HG03521 (cell line): ENCODE measurements at regions not wholly inside any gene's neighbourhood (a gene's known extent, or its start where the extent isn't known, plus 50 kb on each side); places are given as distances from the start of the nearest gene placed in this dataset.
"Not testable (repeated sequence)": the region's sequence is repeated elsewhere in the genome, so short reads cannot be mapped to it uniquely, and the experiment has no call there.

Experiments
- ATAC-seq: cut with Tn5 transposase; IDR thresholded peaks from one replicate; pipeline ENCODE4 v1.9.1; 2021; ENCODE audit warnings: mild to moderate bottlenecking, moderate library complexity; ENCODE audit not compliant: unreplicated experiment

DNA sequence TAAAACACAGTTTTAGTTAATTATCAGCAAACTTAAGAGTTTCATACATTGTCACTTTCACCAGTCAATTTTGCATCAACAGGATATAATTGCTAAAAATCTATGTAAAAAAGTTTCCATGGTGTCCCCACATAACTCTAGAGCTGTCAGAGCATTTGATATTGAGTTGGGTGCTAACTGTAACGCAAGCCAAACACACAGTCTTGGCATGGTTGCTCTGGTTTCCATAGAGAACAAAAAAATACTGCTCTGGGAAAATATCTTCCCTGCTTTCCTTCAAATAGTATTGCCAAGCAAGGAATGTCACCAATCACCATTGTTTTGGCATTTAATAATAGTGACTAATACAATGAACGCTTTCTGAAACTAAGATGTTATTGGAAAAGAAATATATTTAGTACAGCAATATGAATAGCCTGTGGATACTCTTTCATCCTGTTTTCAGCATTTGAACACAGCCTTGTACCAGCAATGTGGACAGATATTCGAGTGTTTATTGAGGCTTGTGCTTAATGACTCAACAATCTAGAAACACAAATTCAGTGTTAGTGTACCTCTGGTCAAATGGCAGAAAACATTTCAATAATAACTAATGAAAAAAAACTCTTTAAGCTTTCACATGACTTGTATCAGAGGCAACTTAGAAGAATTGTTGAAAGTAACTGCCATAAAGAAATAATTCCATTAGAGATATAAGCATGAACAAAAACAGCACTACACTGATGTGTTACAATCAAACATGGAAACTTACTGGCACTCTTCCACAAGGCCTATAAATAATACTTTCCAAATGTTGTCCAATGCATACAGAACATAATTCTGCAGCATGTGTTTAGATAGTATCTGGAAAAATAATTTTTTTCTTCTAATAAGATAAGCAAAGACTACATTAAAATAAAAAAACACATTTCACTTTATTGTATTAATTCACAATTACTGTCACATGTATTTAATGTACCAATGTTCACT lies 1469.5 kb upstream of the CELF2 start:
- no peak for ATAC-seq

DNA sequence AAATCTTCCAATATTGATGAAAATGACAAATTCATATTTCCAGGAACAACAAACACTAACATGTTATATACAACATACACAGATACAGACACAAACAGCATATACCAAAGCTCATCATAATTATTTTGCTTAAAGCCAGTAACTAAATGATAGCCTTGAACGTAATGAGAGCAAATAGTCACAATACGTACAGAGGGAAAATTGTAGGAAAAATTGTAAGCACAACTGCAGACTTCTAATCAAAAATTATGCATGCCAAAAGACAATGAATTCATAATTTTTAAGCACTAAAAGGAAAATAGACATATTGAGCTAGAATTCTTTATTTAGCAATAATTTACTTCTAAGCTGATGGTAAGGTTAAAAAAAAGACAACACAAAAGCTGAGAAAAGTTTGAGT lies 1466.9 kb upstream of the CELF2 start:
- ATAC-seq = no peak

DNA sequence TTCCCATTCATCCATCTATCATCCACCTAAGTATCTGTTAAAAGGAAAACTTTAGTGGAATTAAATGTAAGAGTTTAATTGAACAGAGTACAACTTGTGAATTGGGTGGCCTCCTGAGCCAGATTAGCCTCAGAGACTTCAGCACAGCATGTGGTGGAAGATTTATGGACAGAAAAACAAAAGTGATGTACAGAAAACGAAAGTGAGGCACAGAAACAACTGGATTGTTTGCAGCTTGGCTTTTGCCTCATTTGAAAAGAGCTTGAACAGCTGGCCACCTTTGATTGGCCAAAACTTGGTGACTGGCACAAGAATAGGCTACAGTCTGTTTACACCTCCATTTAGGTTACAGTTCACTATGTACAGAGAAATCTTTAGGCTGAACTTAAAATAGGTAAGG lies 1463.4 kb upstream of the CELF2 start:
- no peak for ATAC-seq

DNA sequence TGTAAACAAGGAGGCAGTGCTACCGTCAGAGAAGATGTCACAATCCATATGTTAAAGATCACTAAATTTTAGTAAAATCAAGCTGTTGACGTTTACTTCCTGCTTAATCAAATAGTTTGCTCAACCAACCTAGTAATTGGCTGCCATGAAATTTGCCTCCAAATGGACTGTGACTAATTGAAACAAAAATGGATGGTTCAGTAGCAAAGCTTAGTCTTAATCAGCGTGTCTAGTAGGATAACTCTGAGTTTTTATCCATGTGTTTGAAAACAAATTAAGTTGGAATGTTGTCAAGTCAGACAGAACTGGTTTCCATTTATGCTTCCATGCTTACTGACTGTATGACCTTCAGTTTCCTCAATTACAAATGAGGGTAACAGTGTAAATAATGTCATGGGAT lies 1456.7 kb upstream of the CELF2 start:
- no peak for ATAC-seq

DNA sequence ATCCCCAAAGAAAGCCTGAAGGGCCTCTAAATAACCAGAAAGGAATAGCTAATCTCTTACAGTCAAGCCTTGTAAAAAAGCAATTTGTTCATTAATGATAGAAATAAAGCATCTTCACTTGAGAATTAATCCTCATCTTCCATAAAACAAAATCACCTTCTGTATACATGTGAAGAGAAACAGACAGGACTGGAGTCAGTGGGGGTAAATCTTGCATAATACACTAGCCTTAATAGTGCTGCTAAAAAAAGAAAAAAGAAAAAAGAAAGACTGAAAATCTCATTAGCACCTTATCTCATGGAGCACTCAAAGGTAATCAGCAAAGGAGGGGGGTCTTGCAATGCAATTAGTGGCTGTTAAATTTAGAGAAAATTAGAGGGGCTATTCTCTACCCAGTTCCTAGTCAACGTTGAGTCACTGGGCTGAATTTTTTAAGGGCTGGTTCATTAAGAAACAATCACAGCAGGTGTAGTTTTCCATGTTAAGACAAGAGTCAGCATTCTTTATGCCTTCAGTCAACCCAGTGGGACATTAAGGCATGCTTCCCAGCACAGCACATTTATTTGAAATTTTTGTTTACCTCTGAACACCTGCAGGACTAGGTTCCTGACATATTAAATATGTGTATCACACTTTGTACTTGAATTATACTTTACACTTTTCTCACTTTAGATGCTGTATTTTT lies 1455.7 kb upstream of the CELF2 start:
- ATAC-seq = no peak

DNA sequence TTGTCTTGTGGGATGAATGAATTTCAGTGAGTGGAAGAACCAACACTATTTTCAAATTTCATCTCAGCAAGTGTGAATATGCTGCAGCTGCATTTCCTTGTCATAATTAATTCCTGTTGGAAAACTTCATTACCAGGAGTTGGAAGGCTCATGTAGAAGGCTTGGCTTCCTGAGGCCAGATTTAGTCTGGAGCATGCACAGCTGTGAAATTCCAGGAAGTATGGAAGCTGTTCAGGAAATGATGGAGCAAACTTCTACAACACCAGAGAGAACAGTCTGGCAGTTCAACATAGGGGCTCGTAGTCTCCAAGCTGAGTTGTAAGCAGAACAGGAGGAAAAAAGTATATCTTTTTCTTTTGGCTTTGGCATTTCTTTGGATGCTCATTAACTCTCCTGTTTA lies 1439.9 kb upstream of the CELF2 start:
- no peak for ATAC-seq

DNA sequence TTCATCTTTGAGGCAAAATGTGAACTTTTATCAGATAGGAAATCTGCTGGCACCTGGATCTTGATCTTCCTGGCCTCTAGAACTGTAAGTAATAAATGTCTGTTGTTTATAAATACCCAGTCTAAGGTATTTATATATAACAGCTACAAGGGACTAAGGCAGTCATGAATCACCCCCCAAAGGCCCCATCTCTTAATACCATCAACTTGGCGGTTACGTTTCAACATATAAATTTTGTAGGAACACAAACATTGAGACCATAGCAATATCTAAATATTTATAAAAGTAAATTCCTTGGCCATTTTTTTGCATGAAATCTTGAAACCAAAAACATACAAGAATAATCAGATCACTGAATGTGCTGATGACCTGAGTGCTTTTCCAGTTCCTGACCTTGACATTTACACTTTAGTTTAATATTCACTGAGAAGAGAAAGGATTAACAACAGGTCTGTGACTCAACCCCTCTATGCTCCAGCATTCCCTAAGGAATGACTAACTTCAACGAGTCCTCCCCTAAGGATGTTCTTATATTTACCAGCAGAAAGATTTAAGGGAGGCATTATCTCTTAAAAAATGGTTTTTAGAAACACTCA lies 1438.5 kb upstream of the CELF2 start:
- no peak for ATAC-seq

DNA sequence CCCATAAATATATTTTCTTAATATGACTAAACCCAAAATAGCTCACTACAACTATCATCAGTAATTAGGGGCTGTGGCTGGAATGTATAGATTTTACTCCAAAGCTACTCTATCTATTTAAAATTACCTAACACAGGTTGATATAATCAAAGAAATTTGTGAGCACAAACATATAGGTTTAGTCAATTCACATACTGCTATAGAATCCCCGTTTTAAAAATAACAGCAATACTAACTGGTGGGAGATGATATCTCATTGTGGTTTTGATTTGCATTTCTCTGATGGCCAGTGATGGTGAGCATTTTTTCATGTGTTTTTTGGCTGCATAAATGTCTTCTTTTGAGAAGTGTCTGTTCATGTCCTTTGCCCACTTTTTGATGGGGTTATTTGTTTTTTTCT lies 1434.9 kb upstream of the CELF2 start:
- ATAC-seq = not testable (repeated sequence)

DNA sequence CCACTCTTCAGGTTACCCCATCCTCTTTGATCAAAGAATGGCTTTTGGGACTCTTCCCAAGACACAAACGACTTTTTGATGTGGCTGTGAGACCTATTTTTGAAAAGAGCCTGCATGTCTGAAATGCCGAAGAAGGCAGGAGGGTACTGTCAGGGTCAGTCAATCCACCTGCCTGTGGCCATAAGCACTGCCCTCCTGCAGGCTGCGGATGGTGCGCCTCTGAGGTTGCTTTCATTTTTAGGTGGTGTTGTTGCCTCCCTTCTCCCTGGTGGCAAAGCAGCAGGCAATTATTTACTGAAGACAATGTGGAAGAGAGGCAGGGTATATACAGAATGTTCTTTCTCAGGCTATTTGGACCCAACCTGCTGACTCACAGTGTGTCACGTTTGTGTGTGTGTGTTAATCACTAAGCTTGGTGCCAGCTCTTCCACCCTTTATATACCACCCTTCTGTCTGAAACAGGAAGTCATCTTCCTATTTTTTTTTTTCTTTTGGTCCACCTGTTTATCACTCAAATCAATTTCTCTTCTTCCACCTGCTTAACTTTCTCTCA lies 1421.2 kb upstream of the CELF2 start:
- no peak for ATAC-seq

DNA sequence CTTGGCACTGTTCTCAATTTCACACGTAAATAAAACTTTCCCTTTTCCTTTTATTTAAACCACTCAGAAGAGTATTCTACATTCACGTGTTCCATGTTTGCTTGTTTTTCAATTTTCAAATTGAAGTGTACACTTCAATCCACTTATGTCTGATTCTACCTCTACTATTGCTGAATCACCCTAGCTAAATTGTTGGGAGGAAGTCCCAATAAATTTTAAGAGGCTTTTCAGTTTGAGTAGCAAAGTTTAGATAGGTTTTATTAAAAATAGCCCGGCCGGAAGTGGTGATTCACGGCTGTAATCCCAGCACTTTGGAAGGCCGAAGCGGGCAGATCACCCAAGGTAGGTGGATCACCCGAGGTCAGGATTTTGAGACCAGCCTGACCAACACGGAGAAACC lies 1414.7 kb upstream of the CELF2 start:
- ATAC-seq = no peak

DNA sequence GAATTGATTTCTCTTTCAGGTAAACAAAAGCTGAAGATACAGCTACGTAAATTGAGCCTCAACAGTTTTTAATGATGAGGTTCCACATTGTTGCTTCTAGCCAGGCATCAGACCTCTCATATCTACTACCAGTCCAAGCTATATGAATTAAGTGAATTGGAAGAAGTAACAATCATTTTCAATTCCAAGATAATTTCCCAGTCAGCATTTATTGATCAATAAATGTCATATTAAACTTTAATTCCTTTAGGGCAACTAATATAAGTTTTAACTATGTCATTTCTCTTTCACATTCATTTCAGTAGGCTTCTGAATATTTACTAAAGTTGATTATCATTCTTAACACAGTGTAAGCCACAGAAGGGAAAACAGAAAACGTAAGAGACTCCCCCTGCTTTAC lies 1413.7 kb upstream of the CELF2 start:
- ATAC-seq = no peak

DNA sequence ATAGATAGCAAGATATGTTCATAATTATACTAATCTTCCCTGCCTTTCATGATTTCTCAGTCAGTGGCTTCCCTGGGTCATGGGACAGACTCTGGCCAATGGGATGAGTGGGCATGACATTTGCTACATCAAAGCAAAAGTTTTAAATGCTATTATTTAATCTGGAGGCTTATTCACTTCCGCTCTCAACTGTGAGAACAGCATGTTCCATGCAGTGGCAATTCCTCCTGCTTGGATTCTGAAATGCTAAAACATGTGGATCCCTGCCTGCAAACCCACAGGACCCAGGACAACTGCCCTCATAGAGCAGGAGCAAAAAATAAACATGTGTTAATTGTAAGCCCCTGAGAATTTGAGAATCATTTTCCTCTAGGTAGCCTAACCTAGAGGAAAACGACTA lies 1412.4 kb upstream of the CELF2 start:
- ATAC-seq = no peak

DNA sequence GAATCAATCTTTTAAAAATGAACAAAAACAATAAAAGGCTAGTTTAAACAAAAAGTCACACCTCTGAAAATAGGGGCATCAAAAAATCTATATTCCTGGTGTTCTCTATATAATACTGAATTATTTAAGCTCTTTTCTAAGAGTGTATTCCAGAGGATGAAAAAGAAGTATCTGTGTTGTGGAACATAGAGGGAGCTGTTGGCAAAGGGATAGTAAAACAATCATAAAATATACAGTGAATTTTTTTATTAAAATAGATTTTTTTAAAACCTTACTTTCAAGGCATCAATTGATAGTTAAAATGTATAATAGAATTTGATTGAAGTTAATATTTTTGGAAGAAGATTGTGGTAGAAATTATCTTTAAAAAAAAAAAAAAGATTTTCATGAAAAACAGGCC lies 1409.1 kb upstream of the CELF2 start:
- no peak for ATAC-seq

DNA sequence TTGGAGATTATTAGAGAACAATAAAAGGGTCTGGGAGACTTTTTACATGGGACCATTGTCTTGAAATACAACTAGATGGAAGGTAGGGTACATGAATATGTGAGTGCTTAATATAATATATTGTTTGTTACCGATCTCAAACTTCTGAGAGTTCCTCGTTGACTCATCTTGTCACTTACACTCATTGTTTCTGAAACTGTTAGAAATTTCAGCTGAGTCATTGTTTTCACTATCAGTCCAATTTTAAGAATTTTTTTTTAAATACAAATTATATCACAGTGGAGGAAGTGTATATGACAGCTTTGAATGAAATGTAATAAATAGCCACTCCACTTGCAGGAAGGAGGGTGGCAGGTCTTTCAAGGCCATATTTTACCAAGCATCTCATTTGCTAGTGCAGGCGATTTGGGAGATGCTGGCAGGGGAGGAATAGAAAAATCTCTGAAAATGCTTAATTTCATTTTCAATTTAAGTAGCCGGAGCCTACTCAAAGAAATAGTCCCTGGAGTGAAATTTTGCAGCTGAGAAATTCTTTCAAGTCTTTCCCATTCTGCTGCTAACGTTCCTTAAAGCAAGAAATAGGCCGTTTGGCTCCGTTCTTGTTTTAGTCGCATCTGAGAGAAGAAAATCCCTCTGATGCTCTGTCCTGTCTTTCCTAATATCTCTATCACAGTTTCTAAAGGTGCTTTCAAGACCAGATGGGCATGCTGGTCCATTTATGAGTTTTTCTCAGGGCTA lies 1404.2 kb upstream of the CELF2 start:
- peak; percentile 93 for ATAC-seq

DNA sequence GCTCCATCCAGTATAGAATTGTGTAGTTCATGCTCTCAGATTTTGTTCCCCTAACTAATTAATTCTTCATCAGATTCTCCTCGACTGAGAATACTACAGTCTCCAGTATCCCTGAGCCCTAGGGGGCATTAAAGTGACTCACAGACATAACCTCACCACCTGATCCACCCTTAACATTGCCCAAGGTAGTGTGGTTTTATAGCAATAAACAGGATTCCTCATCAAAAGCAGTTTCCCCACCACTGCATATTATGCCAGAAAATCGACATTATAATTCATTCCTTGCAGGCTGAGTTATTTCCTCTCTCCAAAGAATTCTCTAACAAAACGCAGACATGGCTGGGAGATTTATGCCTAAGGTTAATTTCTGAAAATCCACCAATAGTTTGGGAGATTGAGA lies 1402.5 kb upstream of the CELF2 start:
- ATAC-seq = no peak

DNA sequence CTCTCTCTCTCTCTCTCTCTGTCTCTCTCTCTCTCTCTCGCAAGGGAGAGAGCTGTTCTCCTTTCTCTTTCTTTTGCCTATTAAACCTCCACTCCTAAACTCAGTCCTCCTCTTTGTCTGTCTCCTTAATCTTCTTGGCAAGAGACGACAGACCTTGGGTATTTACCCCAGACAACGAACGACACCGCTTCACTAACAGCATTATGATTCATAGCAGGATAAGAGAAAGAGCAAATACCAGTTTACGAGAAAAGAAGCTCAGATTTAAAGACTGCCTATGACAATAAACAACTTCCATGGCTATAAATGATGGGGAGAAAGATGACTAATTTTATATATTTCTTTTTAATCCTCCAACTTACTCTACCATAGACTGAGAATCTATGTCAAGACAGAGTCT lies 1396.5 kb upstream of the CELF2 start:
- no peak for ATAC-seq

DNA sequence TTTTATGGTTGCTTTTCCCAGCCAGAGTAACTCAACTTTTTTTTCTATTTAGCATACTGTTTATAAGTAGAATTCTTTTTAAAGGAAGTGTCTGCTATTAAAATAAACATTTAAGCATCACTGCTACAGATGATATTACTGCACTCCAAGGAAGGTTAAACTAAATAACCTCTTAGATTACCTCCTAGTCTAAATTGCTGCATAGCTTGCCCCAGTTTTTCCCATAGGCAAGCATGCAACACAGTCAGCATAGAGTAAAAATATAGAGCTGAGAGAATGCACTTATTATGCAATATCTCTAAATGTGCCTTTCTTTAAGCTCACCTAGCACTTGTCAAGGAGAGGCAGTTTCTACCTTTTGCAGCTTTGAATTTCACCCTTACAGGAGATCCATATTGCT lies 1392.4 kb upstream of the CELF2 start:
- no peak for ATAC-seq

DNA sequence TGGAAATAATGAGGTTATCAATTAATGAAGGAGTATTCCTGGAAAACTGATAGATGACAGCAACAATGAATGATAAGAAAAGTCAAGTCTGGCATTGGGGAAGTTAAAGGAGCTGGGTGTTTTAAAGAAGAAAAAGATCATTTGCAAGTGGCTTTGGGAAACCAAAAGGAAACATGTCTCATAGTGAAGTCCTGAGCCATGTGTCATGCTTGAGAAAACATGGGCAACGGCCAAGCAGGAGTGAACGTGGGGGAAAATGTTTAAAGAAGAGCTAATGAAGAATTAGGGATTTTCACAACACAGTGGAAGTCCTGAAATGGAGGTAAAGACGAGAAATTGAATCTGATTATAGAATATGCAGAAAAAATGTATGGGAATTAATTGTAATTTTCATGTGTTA lies 1383.2 kb upstream of the CELF2 start:
- ATAC-seq = no peak

DNA sequence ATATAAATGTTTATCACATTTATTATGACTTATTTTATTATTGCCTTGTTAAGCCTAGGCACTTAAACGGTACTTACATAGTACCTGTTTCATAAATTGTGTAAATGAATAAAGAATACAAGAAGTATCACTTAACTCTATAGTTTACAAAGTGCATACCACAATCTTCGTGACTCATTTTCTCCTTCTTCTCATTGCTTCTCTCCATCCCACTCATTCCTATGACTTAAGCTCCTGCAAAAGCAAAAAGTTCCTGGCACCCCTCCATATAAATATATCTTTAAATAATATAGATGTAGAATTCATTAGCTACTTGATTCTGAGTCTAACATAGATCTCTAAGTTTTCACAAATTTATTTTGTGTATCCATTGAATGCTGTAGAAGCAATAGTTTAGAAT lies 1382.0 kb upstream of the CELF2 start:
- no peak for ATAC-seq

DNA sequence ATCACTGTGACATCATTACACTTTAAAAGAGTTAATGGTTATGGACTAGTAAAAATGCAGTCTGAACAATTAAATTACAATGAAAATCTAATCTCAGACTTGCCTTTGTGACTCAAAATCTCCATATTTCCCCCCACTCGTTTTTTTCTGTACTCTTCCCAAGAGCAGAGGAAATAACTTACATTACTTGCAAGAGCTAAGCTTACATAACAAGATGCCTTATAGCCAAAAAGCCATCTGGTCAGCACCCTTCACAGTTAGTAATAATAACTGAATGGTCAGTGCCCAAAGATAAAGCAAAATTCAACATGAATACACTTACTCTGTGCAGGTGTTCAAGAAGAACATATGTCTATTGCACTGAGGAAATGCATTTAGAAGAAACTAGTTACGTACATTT lies 1381.5 kb upstream of the CELF2 start:
- ATAC-seq = no peak

DNA sequence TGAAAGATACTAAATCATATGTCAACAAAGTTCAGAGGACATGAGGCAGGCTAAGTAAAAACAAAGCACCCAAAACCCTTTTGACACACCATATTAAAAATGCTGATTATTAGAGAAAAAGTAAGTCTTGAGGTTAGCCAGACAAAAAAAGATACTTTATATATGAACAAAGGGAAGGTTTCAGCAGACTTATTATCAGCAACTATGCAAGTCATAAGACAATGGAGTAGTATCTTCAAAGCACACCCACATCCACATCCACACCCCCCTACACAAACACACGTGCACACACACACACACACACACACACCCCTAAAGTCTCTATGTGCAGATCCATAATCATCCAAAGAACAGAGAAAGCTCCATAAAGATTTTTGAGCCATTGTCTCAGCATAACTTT lies 1373.9 kb upstream of the CELF2 start:
- ATAC-seq = no peak
